Activated CD4-positive, alpha-beta T cell treated with anti-CD3 and anti-CD28 coated beads for 48 hours (primary cell): ENCODE measurements at regions not wholly inside any gene's neighbourhood (a gene's known extent, or its start where the extent isn't known, plus 50 kb on each side); places are given as distances from the start of the nearest gene placed in this dataset.

Experiments
- DNase-seq: peaks from one replicate; pipeline ENCODE4 v3.0.0-alpha.2; 2020

- no peak for DNase-seq
Observed at GRCh38 chr10:10389182-10389581, 628.5 kb upstream of the CELF2 start.

- no peak for DNase-seq
Observed at GRCh38 chr10:10392511-10392910, 625.2 kb upstream of the CELF2 start.

DNA sequence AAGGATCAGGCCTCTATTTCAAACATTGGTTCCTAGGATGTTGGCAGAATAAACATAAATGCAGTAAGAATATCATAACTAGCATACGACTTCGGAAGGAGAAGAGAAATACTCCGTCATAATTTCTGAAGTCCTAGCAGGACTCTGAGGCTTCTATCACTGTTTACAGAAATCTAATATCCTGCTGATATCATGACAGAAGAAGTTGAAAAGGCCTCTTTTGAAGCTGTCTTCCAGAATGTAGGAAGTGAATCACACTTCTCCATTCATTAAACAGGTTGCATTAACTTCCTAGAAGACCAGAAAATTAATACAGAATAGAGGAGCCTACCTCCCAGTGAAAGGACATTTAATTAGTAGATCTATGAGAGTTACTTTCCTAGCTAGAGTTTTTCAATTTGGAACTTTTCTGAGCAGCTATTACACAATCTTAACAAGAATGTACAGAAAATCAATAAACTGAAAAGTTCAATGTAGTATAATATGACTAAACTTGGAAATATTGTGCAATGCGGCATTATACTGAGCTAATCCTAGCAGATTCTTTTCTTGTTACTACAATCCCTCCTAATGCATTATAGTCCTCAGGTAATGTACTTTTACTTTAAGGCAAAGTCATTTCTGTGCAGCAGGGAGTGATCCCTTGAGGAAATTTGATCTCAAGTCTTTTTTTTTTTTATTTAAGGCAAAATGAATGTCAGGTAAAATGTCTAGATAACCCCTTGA, 622.6 kb upstream of the CELF2 start:
- no peak for DNase-seq

DNA sequence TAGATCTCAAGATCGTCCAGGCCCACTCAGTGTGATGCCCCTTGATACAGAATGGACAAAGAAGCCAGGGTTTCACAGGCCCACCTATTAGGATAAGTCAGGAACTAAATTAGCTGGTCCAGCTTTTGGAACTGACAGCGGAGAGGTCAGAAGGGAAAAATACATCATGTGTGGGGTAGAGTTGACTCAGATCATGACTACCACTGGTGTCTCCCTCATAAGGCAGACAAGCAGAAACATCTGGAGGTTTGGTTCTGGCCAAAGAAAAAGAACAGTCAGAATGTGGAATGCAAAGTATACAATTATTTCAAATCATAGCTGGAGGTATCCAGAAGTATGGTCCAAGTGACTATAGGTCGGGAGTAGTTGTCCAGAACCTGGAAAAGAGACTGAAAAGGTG, 621.1 kb upstream of the CELF2 start:
- DNase-seq = no peak

GRCh38 chr10:10397906-10398305, 619.8 kb upstream of the CELF2 start:
- no peak for DNase-seq

DNA sequence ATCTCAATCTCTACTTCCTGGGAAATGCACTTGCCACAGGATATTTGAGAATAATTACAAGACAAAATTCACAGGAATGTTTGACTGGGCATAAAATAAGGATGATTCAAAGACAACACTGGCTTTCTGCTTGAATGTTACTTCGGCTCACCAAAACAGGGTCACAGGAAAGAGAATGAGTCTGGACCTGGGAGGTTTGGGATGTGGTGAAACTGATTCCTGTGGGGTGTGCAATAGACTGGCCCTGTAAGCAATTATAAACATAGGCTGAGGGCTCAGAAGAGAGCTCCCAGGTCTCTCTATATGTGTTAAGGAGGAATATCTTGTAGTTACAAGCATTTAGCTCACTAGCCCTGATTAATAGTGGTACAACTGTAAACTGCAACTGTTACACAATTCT, 613.9 kb upstream of the CELF2 start:
- no peak for DNase-seq

- DNase-seq = no peak
Observed at GRCh38 chr10:10417671-10418070, 600.0 kb upstream of the CELF2 start.

DNA sequence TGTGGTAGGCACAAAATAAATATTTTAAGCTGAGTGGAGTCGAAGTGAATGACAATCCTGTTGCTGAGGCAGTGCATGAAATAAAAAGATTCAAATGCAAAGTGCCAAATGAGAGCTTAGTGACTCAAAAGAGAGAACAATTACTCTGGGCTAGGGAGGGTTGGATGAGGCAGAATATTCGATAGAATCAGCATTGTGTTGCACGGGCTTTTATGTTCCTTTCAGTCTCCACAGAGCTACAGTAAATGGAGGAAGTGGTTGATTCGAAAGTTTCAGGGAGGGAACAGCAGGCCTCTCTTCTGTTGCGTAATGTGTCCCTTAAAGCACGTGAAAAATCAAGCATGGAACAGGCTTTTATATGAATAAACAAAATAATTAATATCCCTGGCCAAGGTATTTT, 599.3 kb upstream of the CELF2 start:
- peak; percentile 19 for DNase-seq

DNA sequence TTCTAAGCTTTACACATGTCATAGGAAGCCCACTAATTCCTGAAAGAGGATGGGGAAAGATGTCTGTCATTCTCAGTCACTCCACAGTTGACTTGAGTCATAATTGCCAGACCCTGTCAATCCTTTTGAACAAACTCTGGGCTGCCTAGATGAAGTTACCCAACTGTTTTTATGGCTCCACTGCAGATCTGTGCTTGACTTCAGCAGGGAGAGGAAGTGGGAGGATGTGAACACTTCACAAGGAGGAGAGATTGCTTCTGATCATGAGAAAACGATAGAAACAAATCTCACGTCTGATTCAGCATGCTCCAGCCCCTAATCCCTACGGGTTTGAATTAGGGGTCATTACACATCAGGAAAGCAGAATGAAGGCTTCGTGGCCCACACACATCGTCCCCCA, 596.6 kb upstream of the CELF2 start:
- DNase-seq = no peak

DNA sequence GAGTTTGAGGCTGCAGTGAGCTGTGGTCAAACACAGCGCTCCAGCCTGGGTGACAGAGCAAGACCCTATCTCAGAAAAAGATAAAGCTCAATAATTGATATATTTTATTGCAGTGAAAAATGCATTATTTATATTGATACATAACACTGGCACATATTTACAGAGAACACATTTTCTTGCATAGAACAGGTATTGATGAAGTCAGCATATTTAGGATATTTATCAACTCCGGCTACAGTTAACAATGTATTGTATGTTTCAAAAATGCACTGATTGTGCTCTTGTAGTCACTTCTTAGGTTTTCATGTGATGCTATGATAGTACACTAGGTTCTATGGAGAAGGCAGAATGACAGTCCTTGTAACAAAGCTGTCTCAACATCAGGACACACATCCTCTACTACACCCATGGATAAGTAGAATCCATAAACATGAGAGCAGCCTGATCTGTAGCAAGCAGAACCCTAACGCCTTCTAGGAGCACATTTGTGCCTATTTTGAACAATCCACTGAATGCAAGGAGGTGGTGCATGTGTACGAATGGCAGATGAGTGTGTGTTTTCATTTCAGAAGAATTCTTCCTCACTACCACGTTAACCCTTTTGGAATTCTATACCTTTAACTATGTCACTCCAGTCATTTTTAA, 586.1 kb upstream of the CELF2 start:
- DNase-seq = no peak

GRCh38 chr10:10432296-10433035, 585.2 kb upstream of the CELF2 start:
- no peak for DNase-seq

DNA sequence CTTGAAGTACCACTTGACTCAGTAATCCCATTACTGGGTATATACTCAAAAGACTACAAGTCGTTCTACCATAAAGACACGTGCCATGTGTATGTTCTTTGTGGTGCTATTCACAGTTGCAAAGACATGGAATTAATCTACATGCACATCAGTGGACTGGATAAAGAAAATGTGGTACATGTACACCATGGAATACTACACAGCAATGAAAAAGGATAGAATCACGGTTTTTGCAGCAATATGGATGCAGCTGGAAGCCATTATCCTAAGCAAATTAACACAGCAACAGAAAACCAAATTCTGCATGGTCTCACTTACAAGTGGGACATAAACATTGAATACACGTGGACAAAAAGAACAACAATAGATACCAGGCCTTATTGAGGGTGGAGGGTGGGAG, 583.4 kb upstream of the CELF2 start:
- DNase-seq = no peak

DNA sequence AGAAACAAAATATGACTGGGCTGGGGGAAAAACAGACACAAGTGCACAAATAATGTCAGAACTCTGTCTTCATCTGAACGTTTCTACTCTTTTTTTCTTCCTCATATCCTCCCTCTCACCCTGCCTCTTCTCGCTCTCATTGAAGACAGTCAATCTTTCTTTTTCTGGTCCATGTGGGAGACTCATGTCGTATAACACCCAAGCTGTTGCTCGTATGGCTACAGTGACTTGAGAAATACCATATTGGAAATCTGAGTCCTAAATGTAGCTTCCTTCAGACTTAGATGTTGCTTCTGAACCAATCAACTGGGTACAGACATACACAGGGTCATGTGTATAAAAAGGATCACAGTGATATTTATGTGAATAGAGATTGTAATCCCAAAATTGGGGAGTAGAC, 579.8 kb upstream of the CELF2 start:
- no peak for DNase-seq

GRCh38 chr10:10438335-10439100, 579.2 kb upstream of the CELF2 start:
- no peak for DNase-seq

DNA sequence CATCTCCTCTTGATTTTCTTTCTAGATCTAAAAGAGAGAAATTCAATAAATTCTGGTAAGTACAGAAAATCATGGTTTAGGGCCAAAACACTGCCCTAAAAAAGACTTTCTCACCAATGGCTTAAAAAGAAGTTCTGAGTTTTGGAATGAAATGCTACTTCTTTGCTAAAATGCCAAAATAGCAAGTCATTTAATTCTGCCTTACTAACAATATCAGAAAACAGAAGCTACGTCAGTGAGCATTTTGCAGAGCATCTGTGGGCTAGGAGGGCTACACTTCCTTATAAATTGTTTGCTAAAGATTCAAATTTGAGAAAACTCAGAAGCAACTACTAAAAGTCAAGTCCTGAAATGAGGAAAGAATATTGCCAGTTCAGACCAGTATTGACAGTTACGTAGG, 560.8 kb upstream of the CELF2 start:
- no peak for DNase-seq

- no peak for DNase-seq
Observed at GRCh38 chr10:10460451-10460850, 557.2 kb upstream of the CELF2 start.

DNA sequence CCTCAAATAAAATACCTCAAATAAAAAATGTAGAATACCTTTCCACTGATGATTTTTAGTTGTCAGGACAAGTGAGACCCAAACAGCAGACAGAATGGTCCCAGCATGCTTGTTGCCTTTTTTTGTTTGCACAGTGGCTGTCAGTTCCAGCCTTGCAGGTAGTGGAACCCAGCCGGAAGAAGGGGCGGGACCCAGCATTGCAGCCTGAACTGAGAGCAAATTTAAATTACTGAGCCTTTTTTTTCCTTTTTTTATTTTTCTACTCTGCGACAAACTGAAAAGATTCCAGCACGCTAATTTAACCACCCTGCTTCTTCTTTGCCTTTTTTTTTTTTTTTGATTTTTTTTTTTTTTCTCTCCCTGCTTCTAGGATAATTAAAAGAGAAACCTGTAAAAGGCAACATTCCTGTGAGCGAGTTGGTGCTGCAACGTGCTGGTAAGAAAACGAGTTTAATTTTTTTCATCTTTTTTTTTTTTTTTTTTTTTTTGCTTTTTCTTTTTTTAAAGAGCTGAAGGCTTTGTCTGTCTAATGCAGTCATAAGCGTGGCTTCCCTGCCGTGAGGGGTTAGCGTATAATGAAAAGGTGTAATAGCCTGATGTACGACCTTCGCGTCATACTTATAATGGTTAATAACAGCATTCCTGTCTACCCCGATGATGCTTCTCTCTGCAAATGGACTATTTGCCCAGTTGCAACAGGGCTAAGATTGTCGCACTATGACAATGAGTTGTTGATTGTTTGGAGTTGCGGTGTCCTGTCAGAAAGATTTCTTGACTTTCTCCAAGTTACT, 555.3 kb upstream of the CELF2 start:
- no peak for DNase-seq

DNA sequence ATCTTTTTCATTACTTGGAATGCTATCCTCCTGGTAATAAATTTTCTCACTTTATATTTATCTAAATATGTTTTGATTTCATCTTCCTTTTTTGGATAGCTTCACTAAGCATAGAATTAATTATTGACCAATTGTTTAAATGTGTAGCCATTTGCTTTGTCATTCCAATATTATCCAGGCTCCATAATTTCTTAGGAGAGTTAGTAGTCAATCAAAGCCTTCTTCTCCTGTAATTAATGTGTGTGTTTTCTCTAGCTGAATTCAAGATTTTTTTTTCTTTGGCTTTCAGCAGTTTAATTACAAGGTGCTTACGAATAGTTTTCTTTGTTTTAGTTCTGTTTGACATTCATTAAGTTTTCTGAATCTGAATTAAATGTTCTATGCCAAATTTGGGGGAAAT, 545.9 kb upstream of the CELF2 start:
- no peak for DNase-seq

DNA sequence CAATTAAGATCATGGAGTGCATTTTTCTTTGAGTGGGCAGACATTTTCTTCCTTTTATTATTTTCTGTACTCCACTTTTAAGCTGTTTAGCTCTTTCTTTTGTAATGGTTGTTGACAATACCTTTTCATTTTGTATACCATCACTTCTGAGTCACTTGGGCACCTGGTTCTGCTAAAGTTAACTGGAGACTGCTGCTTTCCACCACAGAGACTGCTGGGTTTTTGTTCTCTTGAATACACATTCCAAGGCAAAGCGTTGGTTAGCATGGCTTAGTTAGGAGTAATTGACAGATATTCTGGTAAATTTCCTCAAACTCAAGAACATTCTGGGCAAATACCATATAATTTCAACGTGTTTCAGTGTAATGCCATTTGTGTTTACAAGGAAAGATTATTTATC, 541.9 kb upstream of the CELF2 start:
- no peak for DNase-seq

DNA sequence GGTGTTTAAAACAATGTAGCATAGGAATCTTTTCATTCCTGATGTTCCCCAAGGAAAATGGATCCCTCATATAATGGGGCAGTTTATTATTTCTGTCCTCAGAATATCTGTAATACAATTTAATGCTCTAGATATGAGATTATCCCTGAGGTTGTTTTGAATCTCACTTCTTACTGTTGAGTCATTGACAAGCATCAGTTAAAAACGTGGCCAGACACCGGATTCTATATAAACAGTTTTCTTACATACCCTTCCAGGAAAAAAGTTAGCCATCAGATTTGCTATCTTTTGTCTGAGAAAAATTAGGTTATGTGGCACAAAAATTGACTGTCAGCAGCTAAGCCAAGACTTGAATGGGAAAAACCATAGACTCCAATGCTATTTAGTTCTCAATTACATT, 539.8 kb upstream of the CELF2 start:
- no peak for DNase-seq

GRCh38 chr10:10479465-10479864, 538.2 kb upstream of the CELF2 start:
- DNase-seq = no peak

- DNase-seq = no peak
Observed at GRCh38 chr10:10482613-10483012, 535.1 kb upstream of the CELF2 start.

DNA sequence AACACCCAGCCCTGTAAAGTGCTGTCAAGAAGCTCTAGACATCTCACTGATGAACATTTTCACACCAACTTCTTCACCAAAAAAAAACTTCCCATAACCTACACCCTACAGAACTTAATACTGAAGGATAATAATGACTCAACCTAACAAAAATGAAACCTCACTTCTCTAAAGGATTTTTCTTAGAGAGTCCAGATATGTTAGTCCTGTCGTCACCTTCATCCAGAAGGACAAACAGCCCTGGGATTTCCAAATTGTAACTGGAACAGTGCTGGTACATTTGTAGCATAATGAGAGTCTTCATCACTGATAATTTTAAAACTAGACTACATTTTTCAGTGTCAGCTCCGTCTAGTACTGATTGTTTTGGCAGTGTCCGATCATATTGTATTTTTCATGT, 528.6 kb upstream of the CELF2 start:
- no peak for DNase-seq
